ENCODE measurements at regions not wholly inside any gene's neighbourhood (a gene's known extent, or its start where the extent isn't known, plus 50 kb on each side); places are given as distances from the start of the nearest gene placed in this dataset.

DNA sequence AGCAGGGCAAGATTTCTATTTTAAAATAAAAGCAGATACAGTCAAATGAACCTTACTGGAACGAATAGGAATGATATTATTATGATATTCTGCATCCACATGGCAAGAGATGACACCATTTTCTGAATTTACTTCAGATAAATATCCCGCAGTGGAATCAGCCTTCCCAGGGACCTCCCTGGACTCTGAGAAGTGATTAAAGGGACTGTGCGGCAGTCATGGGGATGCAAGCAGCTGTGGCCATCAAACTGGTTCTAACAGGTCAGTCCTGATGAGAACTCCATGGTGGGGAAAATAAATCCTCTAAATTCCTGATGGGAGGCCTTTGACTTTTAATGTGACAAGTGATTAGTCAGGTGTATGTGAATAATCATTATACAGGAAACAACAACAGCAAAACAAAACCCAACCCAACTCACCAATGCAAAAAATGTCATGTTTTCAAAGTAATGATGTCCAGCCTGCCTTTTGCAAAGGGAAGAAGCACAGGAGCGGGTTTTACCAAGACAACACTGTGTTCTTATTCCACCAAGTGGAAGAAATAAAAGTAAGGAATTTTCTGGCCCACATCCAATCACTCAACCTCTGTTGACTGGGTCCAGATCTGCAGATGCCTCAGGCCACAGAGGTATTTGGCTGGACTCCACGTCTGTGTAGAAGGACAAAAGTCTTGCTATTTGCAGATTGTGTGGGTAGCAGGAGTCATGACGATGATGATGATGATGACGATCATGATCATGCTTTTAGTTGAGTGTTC lies 61.9 kb upstream of the CITED2 start:
- TF ChIP-seq, protein P1, sequence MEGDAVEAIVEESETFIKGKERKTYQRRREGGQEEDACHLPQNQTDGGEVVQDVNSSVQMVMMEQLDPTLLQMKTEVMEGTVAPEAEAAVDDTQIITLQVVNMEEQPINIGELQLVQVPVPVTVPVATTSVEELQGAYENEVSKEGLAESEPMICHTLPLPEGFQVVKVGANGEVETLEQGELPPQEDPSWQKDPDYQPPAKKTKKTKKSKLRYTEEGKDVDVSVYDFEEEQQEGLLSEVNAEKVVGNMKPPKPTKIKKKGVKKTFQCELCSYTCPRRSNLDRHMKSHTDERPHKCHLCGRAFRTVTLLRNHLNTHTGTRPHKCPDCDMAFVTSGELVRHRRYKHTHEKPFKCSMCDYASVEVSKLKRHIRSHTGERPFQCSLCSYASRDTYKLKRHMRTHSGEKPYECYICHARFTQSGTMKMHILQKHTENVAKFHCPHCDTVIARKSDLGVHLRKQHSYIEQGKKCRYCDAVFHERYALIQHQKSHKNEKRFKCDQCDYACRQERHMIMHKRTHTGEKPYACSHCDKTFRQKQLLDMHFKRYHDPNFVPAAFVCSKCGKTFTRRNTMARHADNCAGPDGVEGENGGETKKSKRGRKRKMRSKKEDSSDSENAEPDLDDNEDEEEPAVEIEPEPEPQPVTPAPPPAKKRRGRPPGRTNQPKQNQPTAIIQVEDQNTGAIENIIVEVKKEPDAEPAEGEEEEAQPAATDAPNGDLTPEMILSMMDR (IDR thresholded peaks at IDR 0.05; ENCODE audit: extremely low read depth, low read depth, low read length): no peak
- Histone ChIP-seq H3K4me1 (ENCODE audit: insufficient read depth, low read length) (no peaks in the 10 kb centered on the region), H2AFZ (ENCODE audit: low read length) (no peak overlapping the region), H3K9me3 (ENCODE audit: low read depth, low read length) (no peaks in the 10 kb centered on the region), H3K27me3 (ENCODE audit: insufficient read depth, low read length) (no peaks in the 10 kb centered on the region), H3K4me3 (ENCODE audit: insufficient read depth, low read length) (no peak overlapping the region), H3K4me2 (ENCODE audit: insufficient read depth, low read length) (no peak overlapping the region), H3K79me2 (ENCODE audit: insufficient read depth, low read length) (no peaks in the 10 kb centered on the region), H3K27ac (ENCODE audit: low read depth, low read length) (no peak overlapping the region), H3K36me3 (ENCODE audit: insufficient read depth, low read length) (no peaks in the 10 kb centered on the region), H4K20me1 (ENCODE audit: insufficient read depth, low read length) (no peaks in the 10 kb centered on the region)
- no peak for DNase-seq (ENCODE audit: insufficient read length, low spot score, missing footprints)

DNA sequence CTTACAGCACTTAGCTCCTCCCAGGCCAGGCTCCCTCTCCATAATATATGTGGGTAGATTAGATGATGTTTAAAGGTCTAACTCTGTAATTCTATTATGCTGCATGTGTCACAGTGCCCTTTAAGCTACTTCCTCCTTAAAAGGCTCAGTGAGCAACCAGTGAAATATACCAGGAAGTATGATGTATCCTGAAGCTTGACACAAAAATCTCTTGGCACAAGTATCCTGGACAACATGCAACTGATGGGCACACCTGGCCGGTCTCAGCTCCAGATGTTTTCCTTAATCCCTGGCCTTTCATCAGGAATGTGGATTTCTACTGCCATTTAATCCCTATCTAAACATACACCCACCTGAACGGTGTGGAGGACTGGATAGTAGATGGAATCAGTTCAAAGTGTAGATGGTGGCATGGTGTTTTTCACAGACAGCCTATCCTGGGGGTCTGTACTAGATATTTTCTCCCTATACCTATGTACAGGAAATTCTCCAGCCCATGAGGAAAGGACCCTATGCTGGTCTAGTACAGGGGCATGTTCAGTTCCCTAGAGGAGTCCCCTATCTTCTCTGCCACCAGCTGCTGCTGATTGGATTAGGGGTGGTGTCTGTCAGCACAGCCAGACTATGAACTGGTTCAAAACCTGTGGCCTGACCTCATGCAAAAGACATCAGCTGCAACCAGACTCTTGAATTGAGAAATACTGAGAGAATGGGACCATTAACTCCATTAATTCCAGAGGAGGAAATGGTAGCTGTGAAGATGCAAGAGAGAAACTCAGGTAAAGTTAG lies 59.4 kb upstream of the CITED2 start:
- no peaks in the 10 kb centered on the region for H3K9me3 ChIP-seq (ENCODE audit: low read depth, low read length)
- H3K27me3 ChIP-seq (ENCODE audit: insufficient read depth, low read length): no peaks in the 10 kb centered on the region
- peak overlapping the region; percentile 48 for H2AFZ ChIP-seq (ENCODE audit: low read length)
- H3K4me3 ChIP-seq (ENCODE audit: insufficient read depth, low read length): no peak overlapping the region
- H3K4me1 ChIP-seq (ENCODE audit: insufficient read depth, low read length): no peaks in the 10 kb centered on the region
- TF ChIP-seq, protein P1 (IDR thresholded peaks at IDR 0.05; ENCODE audit: extremely low read depth, low read depth, low read length): no peak
- no peaks in the 10 kb centered on the region for H3K36me3 ChIP-seq (ENCODE audit: insufficient read depth, low read length)
- H4K20me1 ChIP-seq (ENCODE audit: insufficient read depth, low read length): no peaks in the 10 kb centered on the region
- H3K27ac ChIP-seq (ENCODE audit: low read depth, low read length): no peak overlapping the region
- H3K79me2 ChIP-seq (ENCODE audit: insufficient read depth, low read length): no peaks in the 10 kb centered on the region
- no peak for DNase-seq (ENCODE audit: insufficient read length, low spot score, missing footprints)
- H3K4me2 ChIP-seq (ENCODE audit: insufficient read depth, low read length): no peak overlapping the region

DNA sequence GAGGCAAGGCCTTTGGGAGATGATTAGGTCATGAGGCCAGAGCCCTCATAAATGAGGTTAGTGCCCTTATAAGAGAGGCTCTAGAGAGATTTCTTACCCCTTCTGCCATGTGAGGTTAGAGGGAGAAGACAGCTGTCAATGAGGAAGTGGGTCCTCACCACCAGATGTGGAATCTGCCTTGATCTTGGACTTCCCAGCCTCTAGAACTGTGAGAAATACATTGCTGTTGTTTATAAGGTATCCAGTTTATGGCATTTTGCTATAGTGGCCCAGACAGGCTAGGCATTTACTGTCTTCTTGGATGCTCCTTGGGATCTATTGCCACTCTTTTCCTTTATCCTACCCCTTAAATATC lies 57.1 kb upstream of the CITED2 start:
- H4K20me1 ChIP-seq (ENCODE audit: insufficient read depth, low read length): no peaks in the 10 kb centered on the region
- no peak for DNase-seq (ENCODE audit: insufficient read length, low spot score, missing footprints)
- no peak overlapping the region for H3K27ac ChIP-seq (ENCODE audit: low read depth, low read length)
- H3K9me3 ChIP-seq (ENCODE audit: low read depth, low read length): no peaks in the 10 kb centered on the region
- no peaks in the 10 kb centered on the region for H3K4me1 ChIP-seq (ENCODE audit: insufficient read depth, low read length)
- no peak overlapping the region for H3K4me2 ChIP-seq (ENCODE audit: insufficient read depth, low read length)
- H3K79me2 ChIP-seq (ENCODE audit: insufficient read depth, low read length): no peaks in the 10 kb centered on the region
- no peak overlapping the region for H2AFZ ChIP-seq (ENCODE audit: low read length)
- no peaks in the 10 kb centered on the region for H3K27me3 ChIP-seq (ENCODE audit: insufficient read depth, low read length)
- TF ChIP-seq, protein P1 (IDR thresholded peaks at IDR 0.05; ENCODE audit: extremely low read depth, low read depth, low read length): no peak
- H3K36me3 ChIP-seq (ENCODE audit: insufficient read depth, low read length): no peaks in the 10 kb centered on the region
- no peak overlapping the region for H3K4me3 ChIP-seq (ENCODE audit: insufficient read depth, low read length)

DNA sequence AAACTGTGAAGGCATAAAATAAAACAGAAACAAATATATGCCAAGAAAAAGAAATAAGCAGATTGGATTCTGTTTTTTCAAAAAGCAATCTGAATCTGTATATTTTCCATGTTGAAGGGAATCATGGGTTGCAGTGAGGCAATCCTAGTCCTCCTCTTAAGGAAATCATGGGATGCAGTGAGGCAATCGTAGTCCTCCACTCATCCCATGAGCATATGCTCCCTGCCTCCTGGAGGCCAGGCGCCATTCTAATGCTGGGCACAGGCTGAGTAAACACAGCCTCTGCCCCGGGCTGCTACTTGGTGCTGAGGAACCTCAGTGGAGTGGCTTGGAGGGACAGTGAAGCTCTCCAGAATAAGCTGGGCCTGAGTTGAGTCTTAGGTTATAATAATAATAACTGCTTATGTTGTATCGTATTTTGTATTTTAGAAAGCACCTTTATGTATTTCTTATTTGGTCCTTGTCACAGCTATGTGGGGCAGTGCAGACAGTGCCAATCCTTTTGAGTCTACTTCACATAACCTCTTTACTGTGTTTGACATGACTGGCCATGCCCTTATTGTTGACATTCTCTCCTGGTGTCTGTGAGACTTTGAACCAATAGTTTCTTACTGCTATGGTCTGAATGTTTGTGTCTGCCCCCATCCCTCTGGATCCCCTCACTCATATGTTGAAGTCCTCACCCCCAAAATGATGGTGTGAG lies 56.6 kb upstream of the CITED2 start:
- H3K4me2 ChIP-seq (ENCODE audit: insufficient read depth, low read length): no peak overlapping the region
- no peaks in the 10 kb centered on the region for H4K20me1 ChIP-seq (ENCODE audit: insufficient read depth, low read length)
- no peaks in the 10 kb centered on the region for H3K27me3 ChIP-seq (ENCODE audit: insufficient read depth, low read length)
- no peaks in the 10 kb centered on the region for H3K9me3 ChIP-seq (ENCODE audit: low read depth, low read length)
- DNase-seq (ENCODE audit: insufficient read length, low spot score, missing footprints): no peak
- TF ChIP-seq, protein P1 (IDR thresholded peaks at IDR 0.05; ENCODE audit: extremely low read depth, low read depth, low read length): no peak
- no peak overlapping the region for H2AFZ ChIP-seq (ENCODE audit: low read length)
- H3K27ac ChIP-seq (ENCODE audit: low read depth, low read length): no peak overlapping the region
- no peaks in the 10 kb centered on the region for H3K36me3 ChIP-seq (ENCODE audit: insufficient read depth, low read length)
- H3K79me2 ChIP-seq (ENCODE audit: insufficient read depth, low read length): no peaks in the 10 kb centered on the region
- no peak overlapping the region for H3K4me3 ChIP-seq (ENCODE audit: insufficient read depth, low read length)
- H3K4me1 ChIP-seq (ENCODE audit: insufficient read depth, low read length): no peaks in the 10 kb centered on the region
